ENCODE measurements at regions not wholly inside any gene's neighbourhood (a gene's known extent, or its start where the extent isn't known, plus 50 kb on each side); places are given as distances from the start of the nearest gene placed in this dataset.

GRCh38 chr1:96411006-96411405 is 310.6 kb upstream of the PTBP2 start:
- no peaks in the 10 kb centered on the region for H3K36me3 ChIP-seq (replicated peaks in 1 of 2; ENCODE audit: control insufficient read depth in 1 of 2, insufficient read depth in 2 of 2, low read length in 2 of 2)
- H3K4me2 ChIP-seq (ENCODE audit: low read depth, low read length): no peak overlapping the region
- ATAC-seq (no peak), DNase-seq (ENCODE audit: low spot score) (no peak), FAIRE-seq (no peak)
- no peak overlapping the region for H2AFZ ChIP-seq (ENCODE audit: low read length)
- no peaks in the 10 kb centered on the region for H4K20me1 ChIP-seq (ENCODE audit: insufficient read depth, low read length)
- no peak overlapping the region for H3K4me3 ChIP-seq (replicated peaks in 1 of 3; ENCODE audit: insufficient read depth in 1 of 3, low read depth in 2 of 3, low read length in 3 of 3)
- in situ Hi-C loops (cut with HindIII; ENCODE audit: extremely low pct_ligation_motif_present, low pct_unique_long_range_greater_than_20kb): no loop called here
- BruUV-seq (replicated peaks): no TSS peak
- WGBS (ENCODE audit: low lambda C conversion rate): 0% methylated on average over 2 of the region's 2 CpGs
- no peak overlapping the region for H3K9ac ChIP-seq (ENCODE audit: insufficient read depth, low read depth, low read length)
- no peak overlapping the region for H3K27ac ChIP-seq (ENCODE audit: extremely low read length, insufficient read depth, low read length)
- ChIA-PET POLR2A (no interaction called here), CTCF (ENCODE audit: low intra/inter-chr PET ratio, low total read pairs) (no interaction called here)
- no peaks in the 10 kb centered on the region for H3K9me3 ChIP-seq (ENCODE audit: low read length)
- intact Hi-C loops (cut with micrococcal nuclease; ENCODE audit: unreplicated experiment): no loop called here
- no peaks in the 10 kb centered on the region for H3K79me2 ChIP-seq (ENCODE audit: insufficient read depth, low read length)
- no peak for TF ChIP-seq ZNF251 (CRISPR knock-in tag; IDR thresholded peaks at IDR 0.05)
- no peaks in the 10 kb centered on the region for H3K4me1 ChIP-seq (ENCODE audit: insufficient read depth, low read length)
- no peaks in the 10 kb centered on the region for H3K27me3 ChIP-seq (ENCODE audit: control insufficient read depth in 1 of 2, insufficient read depth in 2 of 2, low read length in 2 of 2)

- POLR2A ChIA-PET: no interaction called here
- Histone ChIP-seq H4K20me1 (ENCODE audit: insufficient read depth, low read length) (no peaks in the 10 kb centered on the region), H3K9me3 (ENCODE audit: low read length) (no peaks in the 10 kb centered on the region), H3K36me3 (replicated peaks in 1 of 2; ENCODE audit: control insufficient read depth in 1 of 2, insufficient read depth in 2 of 2, low read length in 2 of 2) (no peaks in the 10 kb centered on the region), H3K79me2 (ENCODE audit: insufficient read depth, low read length) (no peaks in the 10 kb centered on the region), H3K9ac (ENCODE audit: insufficient read depth, low read depth, low read length) (no peak overlapping the region), H3K27ac (ENCODE audit: extremely low read length, insufficient read depth, low read length) (no peak overlapping the region), H3K4me1 (ENCODE audit: insufficient read depth, low read length) (no peaks in the 10 kb centered on the region), H3K4me3 (replicated peaks in 1 of 3; ENCODE audit: insufficient read depth in 1 of 3, low read depth in 2 of 3, low read length in 3 of 3) (no peak overlapping the region), H3K27me3 (ENCODE audit: control insufficient read depth in 1 of 2, insufficient read depth in 2 of 2, low read length in 2 of 2) (no peaks in the 10 kb centered on the region), H3K4me2 (ENCODE audit: low read depth, low read length) (no peak overlapping the region), H2AFZ (ENCODE audit: low read length) (no peak overlapping the region)
- ATAC-seq (no peak), DNase-seq (ENCODE audit: low spot score) (no peak), FAIRE-seq (no peak)
- WGBS (ENCODE audit: low lambda C conversion rate): 3% methylated on average over 4 of the region's 6 CpGs
- CTCF ChIA-PET (ENCODE audit: low intra/inter-chr PET ratio, low total read pairs): no interaction called here
- BruUV-seq (replicated peaks): no TSS peak
- in situ Hi-C loops (cut with HindIII; ENCODE audit: extremely low pct_ligation_motif_present, low pct_unique_long_range_greater_than_20kb) (no loop called here), intact Hi-C loops (cut with micrococcal nuclease; ENCODE audit: unreplicated experiment) (no loop called here)
- TF ChIP-seq IKZF4 (CRISPR knock-in tag; IDR thresholded peaks at IDR 0.05; ENCODE audit: borderline replicate concordance, low read depth, not compliant biosample characterization) (no peak), ZBTB42 (CRISPR knock-in tag; IDR thresholded peaks at IDR 0.05) (no peak), NFKB2 (CRISPR knock-in tag; IDR thresholded peaks at IDR 0.05; ENCODE audit: borderline replicate concordance) (no peak), YEATS4 (CRISPR knock-in tag; IDR thresholded peaks at IDR 0.05; ENCODE audit: borderline replicate concordance) (no peak), POLR2A (IDR thresholded peaks at IDR 0.05; ENCODE audit: insufficient read depth in 1 of 2, low read depth in 2 of 2, low read length in 2 of 2) (no peak), HOXD1 (CRISPR knock-in tag; IDR thresholded peaks at IDR 0.05) (no peak), THAP9 (CRISPR knock-in tag; IDR thresholded peaks at IDR 0.05; ENCODE audit: borderline replicate concordance) (no peak), FOXC1 (CRISPR knock-in tag; IDR thresholded peaks at IDR 0.05; ENCODE audit: borderline replicate concordance) (no peak), XBP1 (CRISPR knock-in tag; IDR thresholded peaks at IDR 0.05) (no peak), SOX5 (CRISPR knock-in tag; IDR thresholded peaks at IDR 0.05; ENCODE audit: borderline replicate concordance) (no peak)
- TF ChIP-seq, protein P1, sequence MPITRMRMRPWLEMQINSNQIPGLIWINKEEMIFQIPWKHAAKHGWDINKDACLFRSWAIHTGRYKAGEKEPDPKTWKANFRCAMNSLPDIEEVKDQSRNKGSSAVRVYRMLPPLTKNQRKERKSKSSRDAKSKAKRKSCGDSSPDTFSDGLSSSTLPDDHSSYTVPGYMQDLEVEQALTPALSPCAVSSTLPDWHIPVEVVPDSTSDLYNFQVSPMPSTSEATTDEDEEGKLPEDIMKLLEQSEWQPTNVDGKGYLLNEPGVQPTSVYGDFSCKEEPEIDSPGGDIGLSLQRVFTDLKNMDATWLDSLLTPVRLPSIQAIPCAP (CRISPR knock-in tag; IDR thresholded peaks at IDR 0.05; ENCODE audit: low read depth): no peak
Measured at GRCh38 chr1:96414598-96414997, 307.0 kb upstream of the PTBP2 start.
